Peyer's patch (tissue), 4 donors: ENCODE measurements at regions not wholly inside any gene's neighbourhood (a gene's known extent, or its start where the extent isn't known, plus 50 kb on each side); places are given as distances from the start of the nearest gene placed in this dataset.

Experiments
- DNase-seq, 3 donors: peaks; one replicate each; pipeline ENCODE4 v3.0.0-alpha.2; 2017 to 2019
- H3K27ac ChIP-seq, 4 donors: fragments of 200-600 bp; sonication (generic); one replicate each; pipeline ENCODE4 v1.5.1; 2016 to 2019
- H3K27me3 ChIP-seq, 2 donors: fragments of 200-600 bp; sonication (generic); one replicate each; pipeline ENCODE4 v1.5.1; 2019
- H3K36me3 ChIP-seq, 3 donors: fragments of 200-600 bp; sonication (generic); one replicate each; pipeline ENCODE4 v1.5.1; 2016 to 2019
- H3K4me1 ChIP-seq, 4 donors: fragments of 200-600 bp; sonication (generic); one replicate each; pipeline ENCODE4 v1.5.1; 2016 to 2019
- H3K4me3 ChIP-seq, 4 donors: fragments of 200-600 bp; sonication (generic); 1 replicate in 3 of 4; 2 replicates in 1 of 4; pipeline ENCODE4 v1.5.1; 2016 to 2019; ENCODE audit warnings: mild to moderate bottlenecking in 1 of 4
- H3K9me3 ChIP-seq, 4 donors: fragments of 200-600 bp; sonication (generic); one replicate each; pipeline ENCODE4 v1.5.1; 2016 to 2019; ENCODE audit warnings: mild to moderate bottlenecking in 1 of 4
- POLR2A ChIP-seq, 2 donors: fragments of 450-650 bp; IDR thresholded peaks; one replicate each; pipeline ENCODE4 v1.5.1; 2017; ENCODE audit warnings: antibody characterized with exemption in 2 of 2, mild to moderate bottlenecking in 2 of 2, moderate library complexity in 2 of 2
- TF ChIP-seq, protein P1 (sequence below), 6 experiments: fragments of 450-650 bp in 4 of 6; fragments of 200-600 bp in 2 of 6; sonication (generic) in 1 of 6; IDR thresholded peaks; one replicate each; pipeline ENCODE4 v1.5.1; 2017 to 2019; ENCODE audit warnings: antibody characterized with exemption in 6 of 6, mild to moderate bottlenecking in 3 of 6, moderate library complexity in 1 of 6

DNA sequence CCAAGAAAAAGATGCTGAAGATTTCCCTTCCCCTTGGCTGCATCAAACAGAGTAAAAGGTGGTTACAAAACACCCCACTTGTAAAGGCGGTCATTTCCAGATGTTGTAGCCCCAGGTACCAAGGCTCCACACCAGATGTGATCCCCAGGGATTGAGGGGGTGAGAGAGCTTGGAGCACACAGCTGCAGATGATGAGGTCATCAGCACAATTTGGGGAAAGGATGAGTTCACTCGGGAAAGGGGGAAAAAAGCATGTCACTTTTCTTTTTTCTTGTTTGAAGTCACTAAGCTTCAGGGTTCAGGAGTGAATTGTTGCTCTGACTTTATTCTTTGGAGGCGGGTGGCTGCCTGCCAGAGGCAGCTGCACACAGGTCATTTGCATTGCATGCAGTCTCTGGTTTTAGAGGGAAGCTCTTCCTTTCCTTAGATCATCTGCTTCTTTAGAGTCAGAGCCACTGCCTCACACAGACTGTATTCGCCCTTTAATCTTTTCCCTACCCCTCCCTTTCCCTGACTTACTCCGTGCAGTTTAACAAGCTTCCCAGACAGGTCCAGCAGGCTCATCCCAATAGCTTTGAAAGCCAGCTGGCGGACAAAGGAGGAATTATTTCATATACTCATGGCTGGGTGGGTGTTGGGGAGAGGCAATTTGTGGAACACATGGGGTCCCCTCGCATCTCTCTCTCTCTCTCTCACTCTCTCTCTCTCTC is 409.3 kb upstream of the SLC24A2 start:
- Histone ChIP-seq H3K9me3 (no peaks in the 10 kb centered on the region), H3K4me1 (peaks cover 0 to 7% (median 0%) of the 10 kb centered on the region in 4 donors), H3K27ac (no peak overlapping the region), H3K4me3 (no peak overlapping the region), H3K36me3 (no peaks in the 10 kb centered on the region), H3K27me3 (no peaks in the 10 kb centered on the region)
- TF ChIP-seq POLR2A (IDR thresholded peaks at IDR 0.05): no peak
- TF ChIP-seq, protein P1, sequence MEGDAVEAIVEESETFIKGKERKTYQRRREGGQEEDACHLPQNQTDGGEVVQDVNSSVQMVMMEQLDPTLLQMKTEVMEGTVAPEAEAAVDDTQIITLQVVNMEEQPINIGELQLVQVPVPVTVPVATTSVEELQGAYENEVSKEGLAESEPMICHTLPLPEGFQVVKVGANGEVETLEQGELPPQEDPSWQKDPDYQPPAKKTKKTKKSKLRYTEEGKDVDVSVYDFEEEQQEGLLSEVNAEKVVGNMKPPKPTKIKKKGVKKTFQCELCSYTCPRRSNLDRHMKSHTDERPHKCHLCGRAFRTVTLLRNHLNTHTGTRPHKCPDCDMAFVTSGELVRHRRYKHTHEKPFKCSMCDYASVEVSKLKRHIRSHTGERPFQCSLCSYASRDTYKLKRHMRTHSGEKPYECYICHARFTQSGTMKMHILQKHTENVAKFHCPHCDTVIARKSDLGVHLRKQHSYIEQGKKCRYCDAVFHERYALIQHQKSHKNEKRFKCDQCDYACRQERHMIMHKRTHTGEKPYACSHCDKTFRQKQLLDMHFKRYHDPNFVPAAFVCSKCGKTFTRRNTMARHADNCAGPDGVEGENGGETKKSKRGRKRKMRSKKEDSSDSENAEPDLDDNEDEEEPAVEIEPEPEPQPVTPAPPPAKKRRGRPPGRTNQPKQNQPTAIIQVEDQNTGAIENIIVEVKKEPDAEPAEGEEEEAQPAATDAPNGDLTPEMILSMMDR (IDR thresholded peaks at IDR 0.05): peak in 1 of 6 experiments; percentile 17
- peak in 2 of 3 donors; percentile 43 to 61 for DNase-seq

DNA sequence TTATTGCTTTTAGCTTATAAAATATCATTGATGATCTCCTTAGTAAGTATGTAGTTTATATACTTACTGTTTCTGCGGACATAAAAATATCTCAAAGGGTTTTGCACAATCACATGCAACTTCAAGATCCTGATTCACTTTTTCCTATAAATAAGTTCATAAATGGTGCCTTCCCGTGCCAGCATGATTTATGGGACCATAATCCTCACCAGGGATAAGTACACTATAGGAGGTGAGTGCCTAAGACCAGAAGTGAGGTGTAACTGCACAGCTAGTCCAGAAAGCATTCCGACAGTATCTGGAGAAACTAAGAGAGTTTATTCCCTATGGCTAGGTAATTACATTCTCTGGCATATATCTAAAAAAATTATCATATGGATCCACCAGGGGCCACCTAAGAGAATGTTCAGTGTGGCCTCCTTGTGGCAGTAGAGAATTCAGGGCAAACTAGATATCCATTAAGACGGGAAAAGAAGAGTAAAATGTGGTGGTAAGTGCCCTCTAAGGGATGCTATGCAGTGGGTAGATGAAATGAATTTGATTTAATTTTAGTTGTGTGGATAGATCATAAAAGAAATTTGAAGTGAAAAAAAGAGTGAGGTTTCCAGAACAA is 402.5 kb upstream of the SLC24A2 start:
- TF ChIP-seq, protein P1 (IDR thresholded peaks at IDR 0.05): peak in 2 of 6 experiments; percentile 5 to 6
- TF ChIP-seq POLR2A (IDR thresholded peaks at IDR 0.05): no peak
- H3K36me3 ChIP-seq: no peaks in the 10 kb centered on the region
- H3K27ac ChIP-seq: no peak overlapping the region
- no peaks in the 10 kb centered on the region for H3K27me3 ChIP-seq
- H3K4me1 ChIP-seq: no peaks in the 10 kb centered on the region
- no peak for DNase-seq
- no peak overlapping the region for H3K4me3 ChIP-seq
- H3K9me3 ChIP-seq: no peaks in the 10 kb centered on the region

DNA sequence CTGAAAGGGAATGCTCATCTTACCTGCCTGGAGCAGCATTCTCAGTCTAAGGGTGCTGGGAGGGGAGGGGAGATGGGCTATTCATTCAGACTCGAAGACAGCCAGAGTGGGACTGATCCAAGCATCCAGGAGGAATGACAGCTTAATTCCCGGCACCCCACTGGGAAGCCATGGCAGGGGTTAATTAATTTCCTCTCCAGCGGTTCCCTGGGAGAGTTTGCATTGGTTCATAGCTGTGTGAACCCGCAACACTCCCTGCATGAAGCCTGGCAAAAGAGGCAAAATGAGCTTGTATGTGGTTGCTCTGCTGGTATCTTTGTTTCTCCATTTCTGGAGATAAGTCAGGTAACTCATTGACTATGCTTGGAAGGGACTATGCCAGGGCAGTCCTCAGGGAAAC is 401.0 kb upstream of the SLC24A2 start:
- no peaks in the 10 kb centered on the region for H3K36me3 ChIP-seq
- DNase-seq: no peak
- H3K4me3 ChIP-seq: no peak overlapping the region
- TF ChIP-seq, protein P1 (IDR thresholded peaks at IDR 0.05): no peak
- TF ChIP-seq POLR2A (IDR thresholded peaks at IDR 0.05): no peak
- H3K4me1 ChIP-seq: no peaks in the 10 kb centered on the region
- no peaks in the 10 kb centered on the region for H3K27me3 ChIP-seq
- no peaks in the 10 kb centered on the region for H3K9me3 ChIP-seq
- H3K27ac ChIP-seq: no peak overlapping the region

DNA sequence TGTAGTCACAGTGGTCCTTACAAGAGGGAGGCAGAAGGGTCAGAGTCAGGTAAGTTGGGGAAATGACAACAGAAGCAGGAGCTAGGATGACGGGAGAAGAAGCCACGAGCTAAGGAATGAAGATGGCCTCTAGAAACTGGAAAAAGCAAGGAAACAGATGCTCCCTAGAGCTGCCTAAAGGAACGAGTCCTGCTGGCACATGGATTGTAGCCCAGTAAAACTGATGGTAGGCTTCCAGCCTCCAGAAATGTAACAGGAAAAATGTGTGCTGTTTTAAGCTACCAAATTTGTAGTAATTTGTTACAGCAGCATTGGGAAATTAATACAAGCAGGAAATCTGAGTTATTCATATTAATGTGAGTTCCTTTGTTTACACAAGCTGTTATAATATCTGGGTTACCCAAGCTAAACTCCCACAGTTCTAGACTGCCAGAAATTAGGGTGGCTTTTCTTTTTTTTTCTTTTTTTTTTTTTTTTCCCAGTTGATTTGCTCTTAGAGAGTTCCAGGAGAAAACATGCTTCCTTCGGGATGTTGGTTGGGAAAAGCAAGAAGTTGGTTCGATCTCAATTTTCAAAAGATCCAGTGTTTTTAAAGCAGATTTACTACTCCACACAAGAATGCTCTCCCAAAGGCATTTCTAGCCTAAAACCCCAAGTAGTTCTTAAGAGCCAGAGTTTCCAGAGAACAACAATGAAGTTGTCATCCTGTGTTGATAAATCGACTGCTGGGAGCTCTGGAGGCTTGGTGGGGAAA is 400.0 kb upstream of the SLC24A2 start:
- no peak overlapping the region for H3K4me3 ChIP-seq
- H3K27ac ChIP-seq: no peak overlapping the region
- H3K36me3 ChIP-seq: no peaks in the 10 kb centered on the region
- H3K27me3 ChIP-seq: no peaks in the 10 kb centered on the region
- DNase-seq: no peak
- no peaks in the 10 kb centered on the region for H3K9me3 ChIP-seq
- TF ChIP-seq, protein P1 (IDR thresholded peaks at IDR 0.05): no peak
- no peak for TF ChIP-seq POLR2A (IDR thresholded peaks at IDR 0.05)
- H3K4me1 ChIP-seq: no peaks in the 10 kb centered on the region

DNA sequence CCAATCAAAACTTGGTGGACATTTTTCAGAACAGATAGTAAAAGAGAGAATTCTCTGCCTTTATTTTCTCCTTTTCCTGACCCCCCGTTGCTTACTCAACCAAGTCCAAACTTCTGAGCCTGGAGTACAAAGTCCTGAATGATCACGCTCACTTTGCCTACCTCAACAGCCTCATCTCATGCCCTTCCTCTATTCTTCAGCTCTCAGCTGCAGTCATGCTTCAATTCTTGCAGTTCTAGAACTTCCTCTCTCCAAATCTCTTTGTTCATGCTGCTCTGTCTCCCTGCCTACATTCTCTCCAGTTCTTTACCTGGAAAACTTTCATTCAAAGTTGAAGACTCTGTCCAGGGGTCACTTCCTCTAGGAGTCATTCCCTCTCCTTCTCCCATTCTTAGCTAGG is 398.5 kb upstream of the SLC24A2 start:
- DNase-seq: no peak
- Histone ChIP-seq H3K27ac (no peak overlapping the region), H3K36me3 (no peaks in the 10 kb centered on the region), H3K27me3 (no peaks in the 10 kb centered on the region), H3K4me3 (no peak overlapping the region), H3K9me3 (no peaks in the 10 kb centered on the region), H3K4me1 (no peaks in the 10 kb centered on the region)
- TF ChIP-seq POLR2A (IDR thresholded peaks at IDR 0.05): no peak
- TF ChIP-seq, protein P1 (IDR thresholded peaks at IDR 0.05): no peak
